PC-3 (cell line): ENCODE measurements at regions not wholly inside any gene's neighbourhood (a gene's known extent, or its start where the extent isn't known, plus 50 kb on each side); places are given as distances from the start of the nearest gene placed in this dataset.

Experiments
- EZH2 ChIP-seq: fragments of 300-600 bp; sonication (generic); IDR thresholded peaks from one replicate; pipeline ENCODE4 v1.6.1; 2017; ENCODE audit warnings: antibody characterized with exemption, mild to moderate bottlenecking, low read length; ENCODE audit not compliant: unreplicated experiment
- EZH2phosphoT487 ChIP-seq: fragments of 300-600 bp; sonication (generic); IDR thresholded peaks from 2 replicates; pipeline ENCODE4 v1.6.1; 2018; ENCODE audit warnings: mild to moderate bottlenecking, antibody characterized with exemption, low read length, borderline replicate concordance
- TF ChIP-seq, protein P1 (sequence below): fragments of 300-600 bp; sonication (generic); conservative IDR thresholded peaks from 2 replicates; pipeline ENCODE4 v1.5.1; 2017; ENCODE audit warnings: antibody characterized with exemption, low read depth, mild to moderate bottlenecking, low read length

DNA sequence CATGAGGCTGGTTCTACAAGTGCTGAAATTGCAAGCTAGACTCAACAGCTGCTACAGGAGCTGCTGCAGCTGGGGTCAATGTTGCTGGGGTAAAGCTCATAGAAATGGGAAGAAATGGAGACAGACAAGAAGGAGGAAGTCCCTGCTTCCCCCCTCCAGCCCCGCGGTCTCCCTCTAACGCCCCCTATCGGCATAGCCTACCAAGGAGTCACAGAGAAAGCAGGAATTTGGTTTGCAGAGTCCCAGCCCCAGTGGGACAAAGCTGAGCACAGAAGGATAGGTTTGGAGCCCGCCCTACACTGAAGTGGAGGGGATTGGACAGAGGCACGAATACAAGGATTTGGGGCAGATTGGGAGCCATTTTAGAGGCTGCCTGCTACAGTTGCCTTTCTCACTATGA, 176.9 kb upstream of the ANKRD28 start:
- TF ChIP-seq, protein P1, sequence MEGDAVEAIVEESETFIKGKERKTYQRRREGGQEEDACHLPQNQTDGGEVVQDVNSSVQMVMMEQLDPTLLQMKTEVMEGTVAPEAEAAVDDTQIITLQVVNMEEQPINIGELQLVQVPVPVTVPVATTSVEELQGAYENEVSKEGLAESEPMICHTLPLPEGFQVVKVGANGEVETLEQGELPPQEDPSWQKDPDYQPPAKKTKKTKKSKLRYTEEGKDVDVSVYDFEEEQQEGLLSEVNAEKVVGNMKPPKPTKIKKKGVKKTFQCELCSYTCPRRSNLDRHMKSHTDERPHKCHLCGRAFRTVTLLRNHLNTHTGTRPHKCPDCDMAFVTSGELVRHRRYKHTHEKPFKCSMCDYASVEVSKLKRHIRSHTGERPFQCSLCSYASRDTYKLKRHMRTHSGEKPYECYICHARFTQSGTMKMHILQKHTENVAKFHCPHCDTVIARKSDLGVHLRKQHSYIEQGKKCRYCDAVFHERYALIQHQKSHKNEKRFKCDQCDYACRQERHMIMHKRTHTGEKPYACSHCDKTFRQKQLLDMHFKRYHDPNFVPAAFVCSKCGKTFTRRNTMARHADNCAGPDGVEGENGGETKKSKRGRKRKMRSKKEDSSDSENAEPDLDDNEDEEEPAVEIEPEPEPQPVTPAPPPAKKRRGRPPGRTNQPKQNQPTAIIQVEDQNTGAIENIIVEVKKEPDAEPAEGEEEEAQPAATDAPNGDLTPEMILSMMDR: peak; percentile 44
- TF ChIP-seq EZH2 (no peak), EZH2phosphoT487 (no peak)
